Neutrophil (primary cell): ENCODE measurements at regions not wholly inside any gene's neighbourhood (a gene's known extent, or its start where the extent isn't known, plus 50 kb on each side); places are given as distances from the start of the nearest gene placed in this dataset.
"Not testable (repeated sequence)": the region's sequence is repeated elsewhere in the genome, so short reads cannot be mapped to it uniquely, and the experiment has no call there.

Experiments
- H3K27ac ChIP-seq: fragments of 200-600 bp; sonication (generic); 2 replicates; pipeline ENCODE4 v1.5.1; 2016; ENCODE audit warnings: mild to moderate bottlenecking, moderate library complexity
- H3K27me3 ChIP-seq: fragments of 200-600 bp; sonication (generic); 2 replicates; pipeline ENCODE4 v1.6.0; 2016; ENCODE audit warnings: mild to moderate bottlenecking
- H3K36me3 ChIP-seq: fragments of 200-600 bp; sonication (generic); 2 replicates; pipeline ENCODE4 v1.5.1; 2017
- H3K4me1 ChIP-seq, 2 experiments: fragments of 200-600 bp in 1 of 2; sonication (generic) in 1 of 2; 1 replicate in 1 of 2; 2 replicates in 1 of 2; pipeline versions ENCODE4 v1.5.1 to v1.6.1; 2013 to 2016; ENCODE audit warnings: low read depth in 1 of 2, low read length in 1 of 2, mild to moderate bottlenecking in 1 of 2, moderate library complexity in 1 of 2; ENCODE audit not compliant: control insufficient read depth in 1 of 2, insufficient read depth in 1 of 2
- H3K4me3 ChIP-seq, 2 experiments: fragments of 200-600 bp in 1 of 2; sonication (generic) in 1 of 2; 1 replicate in 1 of 2; 2 replicates in 1 of 2; pipeline ENCODE4 v1.5.1; 2013 to 2016; ENCODE audit warnings: low read depth in 1 of 2, low read length in 1 of 2, mild to moderate bottlenecking in 1 of 2, moderate library complexity in 1 of 2
- H3K9me3 ChIP-seq: fragments of 200-600 bp; sonication (generic); 2 replicates; pipeline ENCODE4 v1.5.1; 2016
- TF ChIP-seq, protein P1 (sequence below): fragments of 200-600 bp; sonication (generic); IDR thresholded peaks from 2 replicates; pipeline ENCODE4 v1.5.1; 2016; ENCODE audit warnings: antibody characterized with exemption

DNA sequence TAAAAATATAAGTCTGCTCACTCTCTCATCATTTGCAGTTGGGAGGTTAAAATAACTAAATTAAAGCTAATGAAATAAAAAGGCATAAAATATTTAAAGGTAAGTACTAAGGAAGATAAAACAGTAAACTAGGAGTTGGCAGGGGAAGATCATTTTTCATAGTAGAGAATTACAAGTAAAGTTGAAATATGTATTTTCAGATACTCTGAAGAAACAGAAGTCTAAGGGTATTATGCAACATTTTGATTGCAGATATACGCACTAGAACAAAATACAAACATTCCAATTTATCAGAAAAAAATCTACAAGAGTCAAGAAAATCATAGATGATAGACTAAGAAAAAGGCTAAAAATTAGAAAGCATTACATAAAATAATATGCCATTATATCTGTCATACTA lies 167.6 kb upstream of the CTAGE1 start:
- no peaks in the 10 kb centered on the region for H3K27me3 ChIP-seq
- H3K36me3 ChIP-seq, result no peaks in the 10 kb centered on the region
- no peaks in the 10 kb centered on the region for H3K9me3 ChIP-seq
- H3K4me1 ChIP-seq, result no peaks in the 10 kb centered on the region
- no peak overlapping the region for H3K27ac ChIP-seq
- H3K4me3 ChIP-seq, result no peak overlapping the region
- TF ChIP-seq, protein P1, sequence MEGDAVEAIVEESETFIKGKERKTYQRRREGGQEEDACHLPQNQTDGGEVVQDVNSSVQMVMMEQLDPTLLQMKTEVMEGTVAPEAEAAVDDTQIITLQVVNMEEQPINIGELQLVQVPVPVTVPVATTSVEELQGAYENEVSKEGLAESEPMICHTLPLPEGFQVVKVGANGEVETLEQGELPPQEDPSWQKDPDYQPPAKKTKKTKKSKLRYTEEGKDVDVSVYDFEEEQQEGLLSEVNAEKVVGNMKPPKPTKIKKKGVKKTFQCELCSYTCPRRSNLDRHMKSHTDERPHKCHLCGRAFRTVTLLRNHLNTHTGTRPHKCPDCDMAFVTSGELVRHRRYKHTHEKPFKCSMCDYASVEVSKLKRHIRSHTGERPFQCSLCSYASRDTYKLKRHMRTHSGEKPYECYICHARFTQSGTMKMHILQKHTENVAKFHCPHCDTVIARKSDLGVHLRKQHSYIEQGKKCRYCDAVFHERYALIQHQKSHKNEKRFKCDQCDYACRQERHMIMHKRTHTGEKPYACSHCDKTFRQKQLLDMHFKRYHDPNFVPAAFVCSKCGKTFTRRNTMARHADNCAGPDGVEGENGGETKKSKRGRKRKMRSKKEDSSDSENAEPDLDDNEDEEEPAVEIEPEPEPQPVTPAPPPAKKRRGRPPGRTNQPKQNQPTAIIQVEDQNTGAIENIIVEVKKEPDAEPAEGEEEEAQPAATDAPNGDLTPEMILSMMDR, result no peak

DNA sequence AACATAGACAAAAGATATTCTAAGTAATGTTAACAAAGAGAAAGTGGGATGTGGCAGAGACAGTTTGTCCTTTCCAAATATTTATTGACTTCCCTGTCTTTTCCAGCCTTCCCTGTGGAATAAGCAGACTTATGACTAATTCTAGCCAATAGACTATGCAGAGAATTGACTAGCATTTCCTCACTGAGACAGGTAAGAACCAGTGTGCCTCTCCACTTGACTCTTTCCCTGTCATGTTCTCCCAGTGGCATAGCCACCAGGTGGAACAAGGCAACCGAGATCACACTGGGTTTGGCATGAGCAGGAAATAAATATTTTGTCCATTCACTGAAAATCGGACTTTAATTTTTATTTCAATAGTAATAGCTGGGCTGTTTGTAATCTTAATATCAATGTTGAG lies 168.1 kb upstream of the CTAGE1 start:
- Histone ChIP-seq H3K9me3 (no peaks in the 10 kb centered on the region), H3K27me3 (no peaks in the 10 kb centered on the region), H3K4me3 (no peak overlapping the region), H3K27ac (no peak overlapping the region), H3K36me3 (no peaks in the 10 kb centered on the region), H3K4me1 (no peaks in the 10 kb centered on the region)
- TF ChIP-seq, protein P1, result no peak

DNA sequence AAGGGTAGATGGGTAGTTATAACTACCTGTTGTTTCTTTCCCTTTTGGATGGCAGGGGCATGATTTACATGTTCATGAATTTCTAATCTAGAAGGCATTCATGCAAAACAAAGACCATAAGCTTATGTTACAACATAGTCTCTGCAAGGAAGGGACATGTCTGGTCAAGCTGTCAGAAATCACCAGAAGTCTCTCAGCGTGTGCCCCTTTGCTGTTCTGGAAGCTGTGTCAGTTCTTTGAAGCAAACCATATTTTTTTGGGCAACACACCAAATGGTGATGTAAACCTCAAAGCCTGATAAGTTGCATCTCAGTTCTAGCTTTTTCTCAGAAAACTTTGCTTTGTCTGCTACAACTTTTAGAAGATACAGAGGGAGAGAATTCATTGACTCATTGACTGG lies 173.5 kb upstream of the CTAGE1 start:
- TF ChIP-seq, protein P1, result no peak
- H3K27me3 ChIP-seq, result no peaks in the 10 kb centered on the region
- no peak overlapping the region for H3K27ac ChIP-seq
- no peak overlapping the region for H3K4me3 ChIP-seq
- H3K36me3 ChIP-seq, result no peaks in the 10 kb centered on the region
- no peaks in the 10 kb centered on the region for H3K4me1 ChIP-seq
- H3K9me3 ChIP-seq, result no peaks in the 10 kb centered on the region

- Histone ChIP-seq H3K36me3 (no peaks in the 10 kb centered on the region), H3K27me3 (no peaks in the 10 kb centered on the region), H3K27ac (no peak overlapping the region), H3K9me3 (no peaks in the 10 kb centered on the region), H3K4me1 (no peaks in the 10 kb centered on the region), H3K4me3 (no peak overlapping the region)
- TF ChIP-seq, protein P1, result no peak
Measured at GRCh38 chr18:22594155-22594690, 176.5 kb upstream of the CTAGE1 start.

- Histone ChIP-seq H3K4me3 (no peak overlapping the region), H3K27ac (no peak overlapping the region), H3K36me3 (no peaks in the 10 kb centered on the region), H3K9me3 (no peaks in the 10 kb centered on the region), H3K4me1 (no peaks in the 10 kb centered on the region), H3K27me3 (no peaks in the 10 kb centered on the region)
- TF ChIP-seq, protein P1, result no peak
Measured at GRCh38 chr18:22601481-22601880, 183.8 kb upstream of the CTAGE1 start.

- H3K4me1 ChIP-seq, H3K36me3 ChIP-seq, H3K9me3 ChIP-seq, H3K4me3 ChIP-seq, H3K27ac ChIP-seq, H3K27me3 ChIP-seq: not testable (repeated sequence)
Measured at GRCh38 chr18:22602456-22602855, 184.7 kb upstream of the CTAGE1 start.
